Mesendoderm (in vitro differentiated cells): ENCODE measurements at regions not wholly inside any gene's neighbourhood (a gene's known extent, or its start where the extent isn't known, plus 50 kb on each side); places are given as distances from the start of the nearest gene placed in this dataset.

Experiments
- DNase-seq: peaks from one replicate; pipeline ENCODE4 v3.0.0; 2013
- H2AK5ac ChIP-seq: 2 replicates; pipeline ENCODE4 v1.6.1; 2013; ENCODE audit warnings: low read length, inconsistent platforms
- H2BK120ac ChIP-seq: 2 replicates; pipeline ENCODE4 v1.6.1; 2013; ENCODE audit warnings: low read depth, mild to moderate bottlenecking, low read length, moderate library complexity, mixed read lengths
- H2BK15ac ChIP-seq: replicated peaks from 2 replicates; pipeline ENCODE4 v1.6.1; 2013; ENCODE audit warnings: low read depth, mild to moderate bottlenecking, moderate library complexity
- H2BK5ac ChIP-seq: 2 replicates; pipeline ENCODE4 v1.6.1; 2013; ENCODE audit warnings: low read length, inconsistent platforms
- H3K18ac ChIP-seq: 2 replicates; pipeline ENCODE4 v1.6.1; 2013; ENCODE audit warnings: mild to moderate bottlenecking, low read length, mixed read lengths
- H3K23ac ChIP-seq: one replicate; pipeline ENCODE4 v1.6.1; 2013; ENCODE audit warnings: low read length
- H3K27ac ChIP-seq: 2 replicates; pipeline ENCODE4 v1.5.1; 2013; ENCODE audit warnings: low read depth, mild to moderate bottlenecking, inconsistent platforms, low read length, moderate library complexity
- H3K27me3 ChIP-seq: 2 replicates; pipeline ENCODE4 v1.6.1; 2013; ENCODE audit warnings: low read length, control low read depth, mild to moderate bottlenecking, inconsistent platforms; ENCODE audit not compliant: insufficient read depth, poor library complexity
- H3K36me3 ChIP-seq: 2 replicates; pipeline ENCODE4 v1.6.1; 2013; ENCODE audit warnings: low read length, inconsistent platforms; ENCODE audit not compliant: control insufficient read depth, insufficient read depth
- H3K4ac ChIP-seq: one replicate; pipeline ENCODE4 v1.6.1; 2013; ENCODE audit warnings: low read depth, mild to moderate bottlenecking, low read length, moderate library complexity
- H3K4me1 ChIP-seq: 2 replicates; pipeline ENCODE4 v1.6.1; 2013; ENCODE audit warnings: low read depth, low read length, inconsistent platforms; ENCODE audit not compliant: control insufficient read depth
- H3K4me2 ChIP-seq: 2 replicates; pipeline ENCODE4 v1.6.1; 2013; ENCODE audit warnings: low read length
- H3K4me3 ChIP-seq: 2 replicates; pipeline ENCODE4 v1.5.1; 2013; ENCODE audit warnings: mild to moderate bottlenecking, low read length
- H3K56ac ChIP-seq: one replicate; pipeline ENCODE4 v1.6.1; 2013; ENCODE audit warnings: low read length
- H3K79me1 ChIP-seq: 2 replicates; pipeline ENCODE4 v1.6.1; 2013; ENCODE audit warnings: low read length, inconsistent platforms
- H3K79me2 ChIP-seq: 2 replicates; pipeline ENCODE4 v1.6.1; 2013; ENCODE audit warnings: mild to moderate bottlenecking, low read length; ENCODE audit not compliant: control insufficient read depth, insufficient read depth
- H3K9ac ChIP-seq: 2 replicates; pipeline ENCODE4 v1.6.1; 2013; ENCODE audit warnings: low read length, inconsistent platforms
- H4K5ac ChIP-seq: one replicate; pipeline ENCODE4 v1.6.1; 2013; ENCODE audit warnings: low read length
- H4K8ac ChIP-seq: one replicate; pipeline ENCODE4 v1.6.1; 2013; ENCODE audit warnings: low read depth, mild to moderate bottlenecking, control low read depth, low read length, moderate library complexity
- WGBS: extraction: QIAGEN DNeasy Blood & Tissue Kit; methylation state at CpG from one replicate; pipeline ENCODE4 v1.1.7; 2013; ENCODE audit warnings: low lambda C conversion rate, missing lambda C conversion rate; ENCODE audit not compliant: insufficient coverage; ENCODE audit errors: extremely low coverage; 5-methylcytosine and 5-hydroxymethylcytosine counted together

GRCh38 chr5:13263701-13264100, 680.8 kb downstream of the DNAH5 start:
- H4K8ac ChIP-seq: no peak overlapping the region
- no peaks in the 10 kb centered on the region for H3K79me1 ChIP-seq
- no peak overlapping the region for H3K9ac ChIP-seq
- no peaks in the 10 kb centered on the region for H3K79me2 ChIP-seq
- no peaks in the 10 kb centered on the region for H3K27me3 ChIP-seq
- no peaks in the 10 kb centered on the region for H3K36me3 ChIP-seq
- no peak overlapping the region for H3K4ac ChIP-seq
- no peak for DNase-seq
- no peaks in the 10 kb centered on the region for H3K4me1 ChIP-seq
- H3K23ac ChIP-seq: no peak overlapping the region
- no peak overlapping the region for H4K5ac ChIP-seq
- H2BK120ac ChIP-seq: no peak overlapping the region
- no peak overlapping the region for H2AK5ac ChIP-seq
- H3K4me3 ChIP-seq: no peak overlapping the region
- H2BK5ac ChIP-seq: no peak overlapping the region
- no CpG with 5 or more reads among the region's 1 CpG for WGBS
- no peak overlapping the region for H2BK15ac ChIP-seq
- H3K18ac ChIP-seq: no peak overlapping the region
- H3K56ac ChIP-seq: no peak overlapping the region
- H3K27ac ChIP-seq: no peak overlapping the region
- H3K4me2 ChIP-seq: no peak overlapping the region

- Histone ChIP-seq H4K5ac (no peak overlapping the region), H2AK5ac (no peak overlapping the region), H3K4me2 (no peak overlapping the region), H2BK120ac (no peak overlapping the region), H2BK5ac (no peak overlapping the region), H3K4me1 (no peaks in the 10 kb centered on the region), H3K27me3 (no peaks in the 10 kb centered on the region), H3K79me2 (no peaks in the 10 kb centered on the region), H3K79me1 (no peaks in the 10 kb centered on the region), H2BK15ac (no peak overlapping the region), H3K4me3 (no peak overlapping the region), H3K4ac (no peak overlapping the region), H3K18ac (no peak overlapping the region), H3K27ac (no peak overlapping the region), H3K9ac (no peak overlapping the region), H3K23ac (no peak overlapping the region), H3K56ac (no peak overlapping the region), H3K36me3 (no peaks in the 10 kb centered on the region), H4K8ac (no peak overlapping the region)
- DNase-seq: no peak
These were observed 691.4 kb downstream of the DNAH5 start for GRCh38 chr5:13253111-13253510.

DNA sequence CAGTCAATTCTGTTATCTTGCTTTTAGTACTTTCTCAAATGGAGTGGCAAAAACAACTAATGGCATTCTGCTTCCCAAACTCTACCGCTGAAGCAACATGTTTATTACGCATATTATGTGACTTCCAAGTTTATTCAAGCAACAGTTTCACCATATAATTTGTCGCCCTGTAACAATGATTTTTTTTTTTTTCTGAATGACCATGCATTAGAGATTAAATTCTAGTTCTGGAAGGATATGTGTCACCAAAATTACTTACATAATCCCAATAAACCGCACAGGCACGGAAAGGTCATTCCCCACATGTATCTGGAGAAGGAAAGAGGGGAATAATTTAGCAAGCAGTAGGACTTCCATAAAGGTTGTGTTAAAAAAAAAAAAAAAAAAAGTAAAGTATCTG, 691.8 kb downstream of the DNAH5 start:
- no peak overlapping the region for H3K18ac ChIP-seq

DNA sequence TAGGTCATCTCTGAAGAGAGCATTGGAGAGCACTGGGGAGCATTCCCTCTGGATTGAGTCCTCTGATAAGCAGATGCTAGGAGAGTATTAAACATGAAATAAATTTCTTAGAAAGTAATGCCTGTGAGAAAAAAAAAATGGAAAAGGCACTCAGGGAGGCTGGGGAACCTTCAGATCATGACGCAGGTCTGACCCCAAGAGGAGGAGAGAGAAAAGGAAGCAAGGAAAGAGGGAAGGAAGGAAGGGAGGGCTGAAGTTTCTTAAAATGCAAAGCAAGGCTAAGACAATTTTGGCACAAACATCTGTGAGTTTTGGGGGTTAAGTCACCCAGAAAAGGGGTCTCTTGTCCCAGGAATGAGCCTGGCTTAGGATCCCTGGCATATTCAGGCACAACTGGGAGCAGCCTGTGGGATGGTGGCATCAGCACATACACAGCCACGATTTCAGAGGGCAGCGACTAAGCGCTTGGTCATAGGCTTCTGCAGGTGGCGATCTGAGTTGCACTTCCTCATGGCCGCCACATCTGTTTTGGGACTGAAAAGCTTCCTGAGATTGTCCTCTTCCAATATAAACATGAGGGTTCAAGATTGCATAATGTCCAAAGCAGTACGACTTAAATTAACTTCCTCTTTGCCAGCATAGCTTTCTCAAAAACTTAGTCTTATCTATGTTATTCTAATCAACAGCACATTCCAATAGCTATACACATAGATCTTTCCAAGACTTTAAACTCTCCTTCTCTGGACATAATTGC, 692.7 kb downstream of the DNAH5 start:
- H3K36me3 ChIP-seq: no peaks in the 10 kb centered on the region
- no peaks in the 10 kb centered on the region for H3K27me3 ChIP-seq
- no peak overlapping the region for H3K56ac ChIP-seq
- H3K4me3 ChIP-seq: no peak overlapping the region
- H4K8ac ChIP-seq: no peak overlapping the region
- H2BK120ac ChIP-seq: no peak overlapping the region
- H2BK15ac ChIP-seq: no peak overlapping the region
- no peak overlapping the region for H3K4ac ChIP-seq
- H3K27ac ChIP-seq: no peak overlapping the region
- peak; percentile 16 for DNase-seq
- H3K18ac ChIP-seq: no peak overlapping the region
- no peak overlapping the region for H4K5ac ChIP-seq
- no peak overlapping the region for H3K23ac ChIP-seq
- no CpG with 5 or more reads among the region's 7 CpGs for WGBS
- no peaks in the 10 kb centered on the region for H3K4me1 ChIP-seq
- H2BK5ac ChIP-seq: no peak overlapping the region
- no peak overlapping the region for H2AK5ac ChIP-seq
- no peaks in the 10 kb centered on the region for H3K79me1 ChIP-seq
- no peak overlapping the region for H3K4me2 ChIP-seq
- no peak overlapping the region for H3K9ac ChIP-seq
- H3K79me2 ChIP-seq: no peaks in the 10 kb centered on the region

More for the DNA sequence above, 691.8 kb downstream of the DNAH5 start:
- Histone ChIP-seq H3K79me1 (no peaks in the 10 kb centered on the region), H4K8ac (no peak overlapping the region), H3K9ac (no peak overlapping the region), H3K4me2 (no peak overlapping the region), H2BK5ac (no peak overlapping the region), H3K4me3 (no peak overlapping the region), H2BK120ac (no peak overlapping the region), H2BK15ac (no peak overlapping the region), H3K23ac (no peak overlapping the region), H3K56ac (no peak overlapping the region), H2AK5ac (no peak overlapping the region), H3K27ac (no peak overlapping the region), H3K79me2 (no peaks in the 10 kb centered on the region), H3K27me3 (no peaks in the 10 kb centered on the region), H4K5ac (no peak overlapping the region), H3K4me1 (no peaks in the 10 kb centered on the region), H3K4ac (no peak overlapping the region), H3K36me3 (no peaks in the 10 kb centered on the region)
- WGBS: no CpG with 5 or more reads among the region's 5 CpGs
- no peak for DNase-seq

- no peak overlapping the region for H2BK5ac ChIP-seq
- H3K56ac ChIP-seq: no peak overlapping the region
- H3K4me2 ChIP-seq: no peak overlapping the region
- H3K27ac ChIP-seq: no peak overlapping the region
- H2BK15ac ChIP-seq: no peak overlapping the region
- no peak overlapping the region for H4K8ac ChIP-seq
- no peaks in the 10 kb centered on the region for H3K79me1 ChIP-seq
- no CpG with 5 or more reads among the region's 4 CpGs for WGBS
- no peaks in the 10 kb centered on the region for H3K79me2 ChIP-seq
- peak; percentile 52 for DNase-seq
- H3K36me3 ChIP-seq: no peaks in the 10 kb centered on the region
- H2AK5ac ChIP-seq: no peak overlapping the region
- no peak overlapping the region for H3K18ac ChIP-seq
- no peak overlapping the region for H3K4ac ChIP-seq
- H3K4me3 ChIP-seq: no peak overlapping the region
- no peaks in the 10 kb centered on the region for H3K27me3 ChIP-seq
- H2BK120ac ChIP-seq: no peak overlapping the region
- H3K4me1 ChIP-seq: no peaks in the 10 kb centered on the region
- H3K23ac ChIP-seq: no peak overlapping the region
- H3K9ac ChIP-seq: no peak overlapping the region
- no peak overlapping the region for H4K5ac ChIP-seq
These were observed 693.8 kb downstream of the DNAH5 start for GRCh38 chr5:13250464-13251291.
